NT2/D1 (cell line): ENCODE measurements at regions not wholly inside any gene's neighbourhood (a gene's known extent, or its start where the extent isn't known, plus 50 kb on each side); places are given as distances from the start of the nearest gene placed in this dataset.

Experiments
- DNase-seq: peaks from one replicate; pipeline ENCODE4 v3.0.0-alpha.2; 2011; ENCODE audit warnings: low read depth, low spot score
- H3K27me3 ChIP-seq: 2 replicates; pipeline ENCODE4 v1.6.0; 2011; ENCODE audit warnings: mild to moderate bottlenecking; ENCODE audit not compliant: insufficient read length, insufficient read depth
- H3K36me3 ChIP-seq: 2 replicates; pipeline ENCODE4 v1.6.1; 2011; ENCODE audit warnings: mild to moderate bottlenecking, low read length, mixed read lengths; ENCODE audit not compliant: insufficient read depth, insufficient read length
- H3K4me1 ChIP-seq: 2 replicates; pipeline ENCODE4 v1.5.1; 2011; ENCODE audit not compliant: insufficient read depth, insufficient read length
- H3K4me3 ChIP-seq: 2 replicates; pipeline ENCODE4 v1.5.1; 2011; ENCODE audit warnings: low read depth; ENCODE audit not compliant: insufficient read length
- H3K9ac ChIP-seq: 2 replicates; pipeline ENCODE4 v1.6.0; 2011; ENCODE audit warnings: low read depth; ENCODE audit not compliant: insufficient read length
- H3K9me3 ChIP-seq: 2 replicates; pipeline ENCODE4 v1.5.1; 2011; ENCODE audit warnings: mild to moderate bottlenecking, low read length; ENCODE audit not compliant: insufficient read depth
- SUZ12 ChIP-seq: IDR thresholded peaks from 2 replicates; pipeline ENCODE4 v1.6.1; 2011; ENCODE audit not compliant: insufficient read length, insufficient read depth; ENCODE audit errors: extremely low read depth
- YY1 ChIP-seq: IDR thresholded peaks from 2 replicates; pipeline ENCODE4 v1.6.1; 2011; ENCODE audit not compliant: insufficient read length, insufficient read depth
- ZNF274 ChIP-seq: IDR thresholded peaks from 2 replicates; pipeline ENCODE4 v1.6.1; 2011; ENCODE audit warnings: mild to moderate bottlenecking, low read depth, low read length

GRCh38 chr2:136530146-136530545 is 235.2 kb upstream of the THSD7B start:
- Histone ChIP-seq H3K27me3 (no peaks in the 10 kb centered on the region), H3K4me3 (no peak overlapping the region), H3K36me3 (no peaks in the 10 kb centered on the region), H3K9ac (no peak overlapping the region), H3K4me1 (no peaks in the 10 kb centered on the region), H3K9me3 (no peaks in the 10 kb centered on the region)
- TF ChIP-seq ZNF274: no peak
- TF ChIP-seq YY1: no peak
- TF ChIP-seq SUZ12: no peak
- DNase-seq: no peak

GRCh38 chr2:136527560-136527959 is 237.8 kb upstream of the THSD7B start:
- Histone ChIP-seq H3K27me3 (no peaks in the 10 kb centered on the region), H3K9me3 (no peaks in the 10 kb centered on the region), H3K9ac (no peak overlapping the region), H3K4me3 (no peak overlapping the region), H3K36me3 (no peaks in the 10 kb centered on the region), H3K4me1 (no peaks in the 10 kb centered on the region)
- peak; percentile 68 for DNase-seq
- TF ChIP-seq SUZ12 (no peak), YY1 (no peak), ZNF274 (no peak)

GRCh38 chr2:136522724-136523123 is 242.6 kb upstream of the THSD7B start:
- Histone ChIP-seq H3K9ac (no peak overlapping the region), H3K27me3 (no peaks in the 10 kb centered on the region), H3K9me3 (no peaks in the 10 kb centered on the region), H3K4me1 (no peaks in the 10 kb centered on the region), H3K4me3 (no peak overlapping the region), H3K36me3 (no peaks in the 10 kb centered on the region)
- no peak for DNase-seq
- no peak for TF ChIP-seq SUZ12

GRCh38 chr2:136517716-136518115 is 247.6 kb upstream of the THSD7B start:
- DNase-seq: no peak
- H3K9me3 ChIP-seq: no peaks in the 10 kb centered on the region
- no peak for TF ChIP-seq YY1
- no peak for TF ChIP-seq ZNF274
- TF ChIP-seq SUZ12: no peak
- H3K36me3 ChIP-seq: no peaks in the 10 kb centered on the region
- H3K4me1 ChIP-seq: no peaks in the 10 kb centered on the region
- no peak overlapping the region for H3K9ac ChIP-seq
- H3K4me3 ChIP-seq: no peak overlapping the region
- peaks cover 10% of the 10 kb centered on the region for H3K27me3 ChIP-seq

- Histone ChIP-seq H3K27me3 (peaks cover 29% of the 10 kb centered on the region), H3K4me1 (no peaks in the 10 kb centered on the region), H3K4me3 (no peak overlapping the region), H3K36me3 (no peaks in the 10 kb centered on the region), H3K9me3 (no peaks in the 10 kb centered on the region), H3K9ac (no peak overlapping the region)
- DNase-seq: peak; percentile 92
- TF ChIP-seq YY1: no peak
- TF ChIP-seq ZNF274: no peak
- TF ChIP-seq SUZ12: no peak
Measured at GRCh38 chr2:136510244-136510643, 255.1 kb upstream of the THSD7B start.

GRCh38 chr2:136505462-136505861 is 259.9 kb upstream of the THSD7B start:
- H3K27me3 ChIP-seq: peaks cover 18% of the 10 kb centered on the region
- DNase-seq: no peak
- H3K36me3 ChIP-seq: no peaks in the 10 kb centered on the region
- H3K4me3 ChIP-seq: no peak overlapping the region
- no peak for TF ChIP-seq ZNF274
- no peaks in the 10 kb centered on the region for H3K4me1 ChIP-seq
- H3K9me3 ChIP-seq: no peaks in the 10 kb centered on the region
- no peak overlapping the region for H3K9ac ChIP-seq

- no peak overlapping the region for H3K9ac ChIP-seq
- no peak for DNase-seq
- TF ChIP-seq SUZ12 (no peak), ZNF274 (no peak), YY1 (no peak)
- H3K36me3 ChIP-seq: no peaks in the 10 kb centered on the region
- peaks cover 4% of the 10 kb centered on the region for H3K27me3 ChIP-seq
- H3K9me3 ChIP-seq: no peaks in the 10 kb centered on the region
- H3K4me3 ChIP-seq: no peak overlapping the region
- no peaks in the 10 kb centered on the region for H3K4me1 ChIP-seq
Measured at GRCh38 chr2:136502660-136503059, 262.7 kb upstream of the THSD7B start.

- H3K9ac ChIP-seq: no peak overlapping the region
- H3K4me3 ChIP-seq: no peak overlapping the region
- no peaks in the 10 kb centered on the region for H3K36me3 ChIP-seq
- no peaks in the 10 kb centered on the region for H3K27me3 ChIP-seq
- no peaks in the 10 kb centered on the region for H3K4me1 ChIP-seq
- no peaks in the 10 kb centered on the region for H3K9me3 ChIP-seq
- DNase-seq: no peak
- TF ChIP-seq SUZ12 (no peak), YY1 (no peak), ZNF274 (no peak)
Measured at GRCh38 chr2:136497709-136498108, 267.6 kb upstream of the THSD7B start.
